ENCODE measurements at regions not wholly inside any gene's neighbourhood (a gene's known extent, or its start where the extent isn't known, plus 50 kb on each side); places are given as distances from the start of the nearest gene placed in this dataset.

DNA sequence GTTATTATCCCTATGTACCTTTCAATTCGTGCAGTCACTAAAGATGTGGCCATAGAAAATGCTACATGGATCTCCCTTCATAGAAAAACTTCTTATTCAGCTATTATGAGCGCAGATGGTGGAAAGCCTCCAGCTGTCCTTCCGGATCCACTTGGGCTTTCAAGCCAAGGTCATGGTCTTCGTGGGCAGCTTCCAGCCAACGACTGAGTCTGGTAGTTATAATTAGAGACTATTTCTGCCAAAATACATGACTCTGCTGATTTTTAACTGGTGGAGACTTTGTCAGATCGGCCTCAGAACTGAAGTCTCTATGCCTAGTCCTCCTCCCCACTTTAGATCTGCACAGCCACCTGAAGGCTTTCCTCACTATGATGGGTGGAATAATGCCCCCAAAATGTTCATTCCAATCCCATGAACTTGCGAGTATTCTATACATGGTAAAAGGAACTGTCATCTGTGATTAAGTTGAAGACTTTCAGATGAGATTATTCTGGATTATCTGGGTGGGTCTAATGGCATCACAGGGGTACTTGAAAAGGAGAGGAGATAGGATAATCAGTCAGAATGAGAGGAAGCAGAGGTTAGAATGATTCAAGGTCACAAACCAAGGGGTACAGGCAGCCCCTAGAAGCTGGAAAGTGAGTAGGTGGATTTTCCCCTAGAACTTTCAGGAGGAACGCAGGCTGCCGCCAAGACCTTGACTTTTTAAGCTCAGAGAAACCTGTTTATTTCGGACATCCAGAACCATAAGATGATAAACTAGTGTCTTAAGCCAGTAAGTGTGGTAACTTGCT is 171.1 kb upstream of the CXCL13 start:
- H3K9ac ChIP-seq = no peak overlapping the region
- no peak overlapping the region for H2AFZ ChIP-seq (ENCODE audit: low read depth)
- H3K4me3 ChIP-seq (IDR thresholded peaks at IDR 0.05; ENCODE audit: insufficient read depth, low read depth, low read length) = no peak overlapping the region
- peaks cover 5% of the 10 kb centered on the region for H3K4me1 ChIP-seq (ENCODE audit: low read depth, poor library complexity, severe bottlenecking)
- TF ChIP-seq CTCF (conservative IDR thresholded peaks at IDR 0.05; ENCODE audit: low read depth, low read length) = no peak
- H3K79me2 ChIP-seq (ENCODE audit: insufficient read depth, low read depth) = no peaks in the 10 kb centered on the region
- H3K36me3 ChIP-seq (ENCODE audit: insufficient read depth) = no peaks in the 10 kb centered on the region
- no peaks in the 10 kb centered on the region for H3K27me3 ChIP-seq (ENCODE audit: insufficient read depth, low read depth)
- H3K4me2 ChIP-seq = no peak overlapping the region
- H4K20me1 ChIP-seq (ENCODE audit: insufficient read depth) = no peaks in the 10 kb centered on the region
- no peak overlapping the region for H3K27ac ChIP-seq

GRCh38 chr4:77437079-77437478 is 168.5 kb upstream of the CXCL13 start:
- Histone ChIP-seq H3K4me1 (ENCODE audit: low read depth, poor library complexity, severe bottlenecking) (peaks cover 5% of the 10 kb centered on the region), H3K27me3 (ENCODE audit: insufficient read depth, low read depth) (no peaks in the 10 kb centered on the region), H3K4me3 (IDR thresholded peaks at IDR 0.05; ENCODE audit: insufficient read depth, low read depth, low read length) (no peak overlapping the region), H4K20me1 (ENCODE audit: insufficient read depth) (no peaks in the 10 kb centered on the region), H3K27ac (no peak overlapping the region), H3K9ac (no peak overlapping the region), H3K36me3 (ENCODE audit: insufficient read depth) (no peaks in the 10 kb centered on the region), H2AFZ (ENCODE audit: low read depth) (no peak overlapping the region), H3K79me2 (ENCODE audit: insufficient read depth, low read depth) (no peaks in the 10 kb centered on the region), H3K4me2 (no peak overlapping the region)
- no peak for TF ChIP-seq CTCF (conservative IDR thresholded peaks at IDR 0.05; ENCODE audit: low read depth, low read length)

- Histone ChIP-seq H3K36me3 (ENCODE audit: insufficient read depth) (no peaks in the 10 kb centered on the region), H3K27ac (no peak overlapping the region), H3K79me2 (ENCODE audit: insufficient read depth, low read depth) (no peaks in the 10 kb centered on the region), H3K4me2 (no peak overlapping the region), H2AFZ (ENCODE audit: low read depth) (no peak overlapping the region), H3K27me3 (ENCODE audit: insufficient read depth, low read depth) (no peaks in the 10 kb centered on the region), H3K9ac (no peak overlapping the region), H3K4me1 (ENCODE audit: low read depth, poor library complexity, severe bottlenecking) (no peaks in the 10 kb centered on the region), H4K20me1 (ENCODE audit: insufficient read depth) (no peaks in the 10 kb centered on the region), H3K4me3 (IDR thresholded peaks at IDR 0.05; ENCODE audit: insufficient read depth, low read depth, low read length) (no peak overlapping the region)
- no peak for TF ChIP-seq CTCF (conservative IDR thresholded peaks at IDR 0.05; ENCODE audit: low read depth, low read length)
Measured at GRCh38 chr4:77438549-77438948, 167.1 kb upstream of the CXCL13 start.

DNA sequence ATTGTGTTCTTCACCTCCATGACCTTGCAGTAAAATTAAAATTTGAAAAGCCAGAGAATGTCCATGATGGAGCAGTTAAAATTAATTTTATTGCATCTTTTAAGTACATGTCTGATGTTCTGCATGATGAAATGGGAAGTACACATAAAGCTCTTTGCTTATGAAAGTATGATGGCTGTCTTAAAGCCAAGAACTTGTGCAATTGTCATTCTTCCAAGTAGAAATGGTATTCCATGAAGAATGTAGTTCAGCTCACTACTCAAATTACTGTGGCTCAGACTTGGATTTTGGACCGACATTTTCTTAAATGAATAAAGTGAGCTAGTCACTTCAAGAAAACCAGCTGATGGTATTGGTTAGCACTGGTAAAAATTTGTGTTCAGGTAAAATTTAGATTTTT is 161.7 kb upstream of the CXCL13 start:
- H3K27ac ChIP-seq = no peak overlapping the region
- H3K27me3 ChIP-seq (ENCODE audit: insufficient read depth, low read depth) = no peaks in the 10 kb centered on the region
- H2AFZ ChIP-seq (ENCODE audit: low read depth) = no peak overlapping the region
- H4K20me1 ChIP-seq (ENCODE audit: insufficient read depth) = no peaks in the 10 kb centered on the region
- no peaks in the 10 kb centered on the region for H3K79me2 ChIP-seq (ENCODE audit: insufficient read depth, low read depth)
- H3K36me3 ChIP-seq (ENCODE audit: insufficient read depth) = no peaks in the 10 kb centered on the region
- TF ChIP-seq CTCF (conservative IDR thresholded peaks at IDR 0.05; ENCODE audit: low read depth, low read length) = no peak
- H3K4me2 ChIP-seq = no peak overlapping the region
- no peak overlapping the region for H3K9ac ChIP-seq
- H3K4me1 ChIP-seq (ENCODE audit: low read depth, poor library complexity, severe bottlenecking) = no peaks in the 10 kb centered on the region
- H3K4me3 ChIP-seq (IDR thresholded peaks at IDR 0.05; ENCODE audit: insufficient read depth, low read depth, low read length) = no peak overlapping the region
